Activated B cell treated with CpG ODN at 0.5 μM for 24 hours (primary cell): ENCODE measurements at regions not wholly inside any gene's neighbourhood (a gene's known extent, or its start where the extent isn't known, plus 50 kb on each side); places are given as distances from the start of the nearest gene placed in this dataset.

Source experiments
- ATAC-seq: fragments of 200-7000 bp; cut with Tn5 transposase; one replicate; pipeline ENCODE4 v1.10.0; 2021; ENCODE audit warnings: low read depth, mild to moderate bottlenecking, moderate library complexity
- CTCF ChIA-PET: fragments of 350-600 bp; sonication (Branson Sonifier 250); formaldehyde crosslinking; loops from one replicate; lab custom pipeline; 2021; ENCODE audit warnings: antibody characterized with exemption; lab: Charles Lee
- POLR2A ChIA-PET: fragments of 350-600 bp; sonication (Branson Sonifier 250); formaldehyde crosslinking; loops from one replicate; lab custom pipeline; 2021; ENCODE audit warnings: antibody characterized with exemption; lab: Charles Lee
- DNase-seq: peaks from one replicate; pipeline ENCODE4 v3.0.0; 2022
- H3K27ac Mint-ChIP-seq: one replicate; pipeline ENCODE4 v1.8.0; 2020; ENCODE audit warnings: mixed read lengths
- H3K27me3 Mint-ChIP-seq: one replicate; pipeline ENCODE4 v1.8.0; 2021; ENCODE audit warnings: mixed read lengths
- H3K36me3 Mint-ChIP-seq: one replicate; pipeline ENCODE4 v1.8.0; 2021; ENCODE audit warnings: low read depth, mixed read lengths
- H3K4me1 Mint-ChIP-seq: one replicate; pipeline ENCODE4 v1.8.0; 2021; ENCODE audit warnings: mixed read lengths
- H3K4me3 Mint-ChIP-seq: one replicate; pipeline ENCODE4 v1.8.0; 2020; ENCODE audit warnings: mild to moderate bottlenecking, mixed read lengths
- H3K9me3 Mint-ChIP-seq: one replicate; pipeline ENCODE4 v1.8.0; 2020; ENCODE audit warnings: mixed read lengths
- intact Hi-C: fragments of 100-400 bp; cut with micrococcal nuclease; formaldehyde crosslinking; loops from one replicate; pipeline ENCODE4 v1.15.1; 2024
- TF ChIP-seq, protein P1 (sequence below): fragments of 200-600 bp; IDR thresholded peaks from one replicate; pipeline ENCODE4 v1.8.0; 2022; ENCODE audit warnings: antibody characterized with exemption, mild to moderate bottlenecking

DNA sequence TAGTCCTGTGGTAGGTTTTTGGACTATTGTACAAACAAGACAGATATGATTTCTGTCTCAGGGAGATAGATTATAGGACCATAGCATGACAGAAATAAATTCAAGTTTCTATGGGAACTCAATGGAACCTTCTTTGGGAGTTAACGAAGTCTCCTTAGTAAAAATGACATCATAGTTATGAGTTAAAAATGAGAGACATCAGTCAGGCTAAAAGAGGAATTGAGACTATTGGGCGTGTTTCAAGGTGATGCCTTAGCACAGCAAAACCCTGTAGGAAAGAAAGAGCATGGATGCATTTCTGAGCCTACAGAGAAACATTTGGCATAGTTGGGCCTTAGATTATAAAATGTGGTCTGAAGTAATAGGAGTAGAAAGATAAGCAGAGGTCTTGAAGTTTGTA lies 1909.1 kb upstream of the PCDH7 start:
- Mint-ChIP-seq H3K36me3 (no peaks in the 10 kb centered on the region), H3K27ac (no peak overlapping the region), H3K4me1 (no peaks in the 10 kb centered on the region), H3K9me3 (peaks cover 12% of the 10 kb centered on the region), H3K4me3 (no peak overlapping the region), H3K27me3 (no peaks in the 10 kb centered on the region)
- DNase-seq: no peak
- no peak for ATAC-seq
- POLR2A ChIA-PET: no interaction called here
- CTCF ChIA-PET: no interaction called here
- TF ChIP-seq, protein P1, sequence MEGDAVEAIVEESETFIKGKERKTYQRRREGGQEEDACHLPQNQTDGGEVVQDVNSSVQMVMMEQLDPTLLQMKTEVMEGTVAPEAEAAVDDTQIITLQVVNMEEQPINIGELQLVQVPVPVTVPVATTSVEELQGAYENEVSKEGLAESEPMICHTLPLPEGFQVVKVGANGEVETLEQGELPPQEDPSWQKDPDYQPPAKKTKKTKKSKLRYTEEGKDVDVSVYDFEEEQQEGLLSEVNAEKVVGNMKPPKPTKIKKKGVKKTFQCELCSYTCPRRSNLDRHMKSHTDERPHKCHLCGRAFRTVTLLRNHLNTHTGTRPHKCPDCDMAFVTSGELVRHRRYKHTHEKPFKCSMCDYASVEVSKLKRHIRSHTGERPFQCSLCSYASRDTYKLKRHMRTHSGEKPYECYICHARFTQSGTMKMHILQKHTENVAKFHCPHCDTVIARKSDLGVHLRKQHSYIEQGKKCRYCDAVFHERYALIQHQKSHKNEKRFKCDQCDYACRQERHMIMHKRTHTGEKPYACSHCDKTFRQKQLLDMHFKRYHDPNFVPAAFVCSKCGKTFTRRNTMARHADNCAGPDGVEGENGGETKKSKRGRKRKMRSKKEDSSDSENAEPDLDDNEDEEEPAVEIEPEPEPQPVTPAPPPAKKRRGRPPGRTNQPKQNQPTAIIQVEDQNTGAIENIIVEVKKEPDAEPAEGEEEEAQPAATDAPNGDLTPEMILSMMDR: no peak
- intact Hi-C loops: no loop called here

DNA sequence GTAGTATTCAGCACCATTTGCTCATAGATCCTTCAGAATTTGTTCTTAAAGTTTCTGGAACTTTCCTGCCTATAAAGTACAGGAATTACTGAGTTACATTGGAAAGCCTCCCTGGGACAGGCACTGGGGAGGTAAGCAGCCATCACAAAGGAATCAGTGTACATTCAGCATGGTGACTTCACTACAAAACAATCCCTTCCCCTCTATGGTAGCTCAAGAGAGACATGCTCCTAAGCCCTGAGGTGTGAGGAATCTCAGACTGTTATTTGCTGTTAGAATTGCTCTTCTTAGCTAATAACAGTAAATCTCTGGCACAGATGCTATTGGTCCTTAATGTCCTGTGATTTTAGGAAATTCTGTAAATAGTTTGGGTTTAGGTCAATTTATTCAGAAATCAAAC lies 1898.0 kb upstream of the PCDH7 start:
- ChIA-PET POLR2A (no interaction called here), CTCF (no interaction called here)
- peaks cover 9% of the 10 kb centered on the region for H3K9me3 Mint-ChIP-seq
- H3K27me3 Mint-ChIP-seq: no peaks in the 10 kb centered on the region
- no peaks in the 10 kb centered on the region for H3K36me3 Mint-ChIP-seq
- TF ChIP-seq, protein P1: no peak
- intact Hi-C loops: no loop called here
- H3K27ac Mint-ChIP-seq: no peak overlapping the region
- no peak for DNase-seq
- no peaks in the 10 kb centered on the region for H3K4me1 Mint-ChIP-seq
- no peak for ATAC-seq
- no peak overlapping the region for H3K4me3 Mint-ChIP-seq

DNA sequence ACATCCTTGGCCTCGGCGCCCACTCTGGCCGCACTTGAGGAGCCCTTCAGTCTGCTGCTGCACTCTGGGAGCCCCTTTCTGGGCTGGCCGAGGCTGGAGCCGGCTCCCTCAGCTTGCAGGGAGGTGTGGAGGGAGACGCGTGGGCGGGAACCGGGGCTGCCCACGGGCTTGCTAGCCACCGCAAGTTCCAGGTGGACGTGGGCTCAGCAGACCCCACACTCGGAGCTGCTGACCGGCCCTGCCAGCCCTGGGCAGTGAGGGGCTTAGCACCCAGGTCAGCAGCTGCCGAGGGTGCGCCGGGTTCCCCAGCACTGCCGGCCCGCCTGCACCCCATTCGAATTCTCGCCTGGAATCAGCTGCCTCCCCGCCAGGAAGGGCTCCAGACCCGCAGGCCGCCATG lies 1892.3 kb upstream of the PCDH7 start:
- no peaks in the 10 kb centered on the region for H3K36me3 Mint-ChIP-seq
- DNase-seq (no peak), ATAC-seq (no peak)
- CTCF ChIA-PET: no interaction called here
- H3K4me1 Mint-ChIP-seq: no peaks in the 10 kb centered on the region
- no peak overlapping the region for H3K27ac Mint-ChIP-seq
- no peaks in the 10 kb centered on the region for H3K27me3 Mint-ChIP-seq
- POLR2A ChIA-PET: no interaction called here
- H3K9me3 Mint-ChIP-seq: peaks cover 10% of the 10 kb centered on the region
- TF ChIP-seq, protein P1: no peak
- intact Hi-C loops: no loop called here
- H3K4me3 Mint-ChIP-seq: no peak overlapping the region

DNA sequence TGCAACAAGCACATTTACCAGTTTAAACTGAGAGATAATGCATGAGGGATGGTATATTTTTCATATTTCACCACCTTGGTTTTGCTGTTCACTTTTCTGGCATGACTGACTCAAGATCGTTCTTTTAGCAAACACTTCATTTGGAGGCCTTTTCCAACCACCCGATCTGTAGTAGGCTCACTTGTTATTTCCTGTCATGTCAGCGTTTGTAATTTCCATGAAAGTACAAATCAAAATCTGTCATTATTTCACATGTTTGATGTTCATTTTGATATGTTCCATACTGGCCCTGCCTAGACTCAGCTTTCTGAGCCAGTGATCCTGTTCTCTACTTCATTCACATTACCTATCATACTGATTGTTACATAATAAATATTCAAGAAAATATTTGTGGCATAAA lies 1888.3 kb upstream of the PCDH7 start:
- TF ChIP-seq, protein P1: no peak
- no peak for DNase-seq
- Mint-ChIP-seq H3K9me3 (peaks cover 7% of the 10 kb centered on the region), H3K4me3 (no peak overlapping the region), H3K27ac (no peak overlapping the region), H3K36me3 (no peaks in the 10 kb centered on the region), H3K4me1 (no peaks in the 10 kb centered on the region), H3K27me3 (no peaks in the 10 kb centered on the region)
- ChIA-PET POLR2A (no interaction called here), CTCF (no interaction called here)
- ATAC-seq: no peak
- intact Hi-C loops: no loop called here

DNA sequence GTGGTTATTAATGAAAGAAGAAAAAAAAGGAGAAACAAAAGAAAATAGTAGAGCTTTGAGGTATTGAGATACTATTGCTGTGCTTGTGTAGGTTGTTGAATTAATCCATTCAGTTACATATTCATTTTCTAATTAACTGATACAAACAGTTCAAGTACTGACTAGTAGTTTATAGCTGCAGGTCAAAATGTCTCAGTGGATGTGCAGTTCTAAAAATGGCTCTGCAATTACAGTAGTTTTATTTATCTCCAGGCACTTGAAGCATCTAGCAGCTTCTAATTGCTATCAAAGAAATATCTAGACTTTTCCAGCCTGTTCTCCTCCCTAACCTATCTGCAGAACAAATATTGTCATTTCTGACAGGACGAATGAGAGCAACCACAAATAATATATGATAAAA lies 1887.7 kb upstream of the PCDH7 start:
- intact Hi-C loops: no loop called here
- Mint-ChIP-seq H3K27me3 (no peaks in the 10 kb centered on the region), H3K4me3 (no peak overlapping the region), H3K27ac (no peak overlapping the region), H3K4me1 (no peaks in the 10 kb centered on the region), H3K9me3 (peaks cover 5% of the 10 kb centered on the region), H3K36me3 (no peaks in the 10 kb centered on the region)
- ChIA-PET CTCF (no interaction called here), POLR2A (no interaction called here)
- DNase-seq (no peak), ATAC-seq (no peak)
- TF ChIP-seq, protein P1: no peak
